ENCODE measurements at regions not wholly inside any gene's neighbourhood (a gene's known extent, or its start where the extent isn't known, plus 50 kb on each side); places are given as distances from the start of the nearest gene placed in this dataset.

DNA sequence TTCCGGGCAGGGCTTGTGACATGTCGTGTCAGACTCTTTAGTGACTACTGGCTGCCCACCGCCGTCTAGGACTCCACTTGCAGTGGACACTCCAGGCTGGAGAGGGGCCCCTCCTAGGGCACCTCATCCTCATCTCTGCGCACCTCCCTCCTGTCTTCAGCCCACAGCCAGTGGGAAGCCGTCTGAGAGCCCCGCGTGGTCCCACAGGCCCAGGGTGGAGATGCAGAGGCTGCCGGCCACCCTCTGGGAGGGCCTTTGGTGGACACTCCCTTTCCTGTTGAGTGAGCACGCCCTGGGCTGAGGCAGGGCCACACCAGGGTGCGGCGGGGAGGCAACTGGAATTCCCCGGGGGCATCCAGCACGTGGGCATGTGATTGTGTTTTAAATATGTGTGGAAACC, 80.5 kb downstream of the IRX2 start:
- ATAC-seq (no peak), FAIRE-seq (no peak), DNase-seq (no peak)
- TF ChIP-seq, protein P1, sequence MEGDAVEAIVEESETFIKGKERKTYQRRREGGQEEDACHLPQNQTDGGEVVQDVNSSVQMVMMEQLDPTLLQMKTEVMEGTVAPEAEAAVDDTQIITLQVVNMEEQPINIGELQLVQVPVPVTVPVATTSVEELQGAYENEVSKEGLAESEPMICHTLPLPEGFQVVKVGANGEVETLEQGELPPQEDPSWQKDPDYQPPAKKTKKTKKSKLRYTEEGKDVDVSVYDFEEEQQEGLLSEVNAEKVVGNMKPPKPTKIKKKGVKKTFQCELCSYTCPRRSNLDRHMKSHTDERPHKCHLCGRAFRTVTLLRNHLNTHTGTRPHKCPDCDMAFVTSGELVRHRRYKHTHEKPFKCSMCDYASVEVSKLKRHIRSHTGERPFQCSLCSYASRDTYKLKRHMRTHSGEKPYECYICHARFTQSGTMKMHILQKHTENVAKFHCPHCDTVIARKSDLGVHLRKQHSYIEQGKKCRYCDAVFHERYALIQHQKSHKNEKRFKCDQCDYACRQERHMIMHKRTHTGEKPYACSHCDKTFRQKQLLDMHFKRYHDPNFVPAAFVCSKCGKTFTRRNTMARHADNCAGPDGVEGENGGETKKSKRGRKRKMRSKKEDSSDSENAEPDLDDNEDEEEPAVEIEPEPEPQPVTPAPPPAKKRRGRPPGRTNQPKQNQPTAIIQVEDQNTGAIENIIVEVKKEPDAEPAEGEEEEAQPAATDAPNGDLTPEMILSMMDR (IDR thresholded peaks at IDR 0.05): no peak
- Histone ChIP-seq H3K27me3 (no peaks in the 10 kb centered on the region), H3K36me3 (no peaks in the 10 kb centered on the region), H3K4me3 (no peak overlapping the region), H3K27ac (no peak overlapping the region), H3K4me1 (no peaks in the 10 kb centered on the region), H3K9me3 (no peaks in the 10 kb centered on the region)
- WGBS, 2 donors: 61 to 68% methylated on average over 14 of the region's 14 CpGs
- intact Hi-C loops (cut with DNase I): no loop called here

GRCh38 chr5:2669913-2670312, 81.6 kb downstream of the IRX2 start:
- no peak for FAIRE-seq
- Histone ChIP-seq H3K27ac (no peak overlapping the region), H3K4me3 (no peak overlapping the region), H3K36me3 (no peaks in the 10 kb centered on the region), H3K4me1 (no peaks in the 10 kb centered on the region), H3K9me3 (no peaks in the 10 kb centered on the region), H3K27me3 (no peaks in the 10 kb centered on the region)
- TF ChIP-seq, protein P1 (IDR thresholded peaks at IDR 0.05): no peak
- ATAC-seq: no peak
- 64% methylated on average over 16 of the region's 16 CpGs for WGBS, 2 donors
- intact Hi-C loops (cut with DNase I): no loop called here
- no peak for DNase-seq

DNA sequence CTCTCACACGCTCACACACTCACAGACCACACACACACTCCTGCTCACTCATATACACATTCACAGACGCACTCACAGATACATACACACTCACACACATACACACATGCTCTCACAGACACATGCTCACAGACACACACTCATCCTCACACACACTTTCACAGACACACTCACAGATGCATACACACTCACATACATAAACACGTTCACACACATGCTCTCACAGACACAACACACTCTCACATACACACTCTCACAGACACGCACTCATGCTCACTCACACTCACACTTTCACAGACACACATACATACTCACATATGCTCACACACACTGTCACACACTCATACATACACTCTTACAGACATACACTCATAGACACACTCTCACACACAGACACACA, 82.2 kb downstream of the IRX2 start:
- ATAC-seq: no peak
- no peaks in the 10 kb centered on the region for H3K27me3 ChIP-seq
- no peak for FAIRE-seq
- no peaks in the 10 kb centered on the region for H3K9me3 ChIP-seq
- no peak overlapping the region for H3K27ac ChIP-seq
- H3K36me3 ChIP-seq: no peaks in the 10 kb centered on the region
- no peak for DNase-seq
- intact Hi-C loops (cut with DNase I): no loop called here
- TF ChIP-seq, protein P1 (IDR thresholded peaks at IDR 0.05): no peak
- H3K4me1 ChIP-seq: no peaks in the 10 kb centered on the region
- H3K4me3 ChIP-seq: no peak overlapping the region
- 64 to 87% methylated on average over 4 of the region's 4 CpGs for WGBS, 2 donors

DNA sequence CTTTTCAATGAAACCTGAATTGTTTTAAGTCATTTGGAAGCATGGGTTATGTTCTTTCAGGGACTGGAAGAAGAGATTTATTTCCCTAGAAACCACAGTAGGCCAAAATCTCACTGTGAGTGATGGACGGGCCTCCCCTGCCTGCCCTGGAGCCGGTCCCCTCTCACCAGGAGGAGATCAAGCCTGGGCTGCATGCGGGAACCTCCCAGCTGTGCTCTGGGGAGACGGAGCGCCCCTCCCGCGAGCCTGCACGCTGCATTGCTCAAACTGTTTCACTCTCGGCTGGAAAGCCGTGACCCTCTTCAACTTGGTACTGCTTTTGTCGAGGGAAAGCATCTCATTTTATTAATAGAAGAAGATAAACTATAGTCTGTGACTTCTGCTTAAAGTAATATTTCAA, 85.4 kb downstream of the IRX2 start:
- Histone ChIP-seq H3K27me3 (no peaks in the 10 kb centered on the region), H3K9me3 (no peaks in the 10 kb centered on the region), H3K4me1 (no peaks in the 10 kb centered on the region), H3K36me3 (no peaks in the 10 kb centered on the region), H3K4me3 (no peak overlapping the region), H3K27ac (no peak overlapping the region)
- intact Hi-C loops (cut with DNase I): no loop called here
- 10% methylated on average over 11 of the region's 11 CpGs for WGBS, 2 donors
- FAIRE-seq: no peak
- TF ChIP-seq, protein P1 (IDR thresholded peaks at IDR 0.05): no peak
- DNase-seq: no peak
- no peak for ATAC-seq

- no peaks in the 10 kb centered on the region for H3K9me3 ChIP-seq
- DNase-seq (no peak), FAIRE-seq (no peak), ATAC-seq (no peak)
- TF ChIP-seq, protein P1 (IDR thresholded peaks at IDR 0.05): no peak
- H3K27me3 ChIP-seq: no peaks in the 10 kb centered on the region
- H3K4me3 ChIP-seq: no peak overlapping the region
- H3K27ac ChIP-seq: no peak overlapping the region
- 37 to 40% methylated on average over 3 of the region's 3 CpGs for WGBS, 2 donors
- intact Hi-C loops (cut with DNase I): no loop called here
- no peaks in the 10 kb centered on the region for H3K4me1 ChIP-seq
- no peaks in the 10 kb centered on the region for H3K36me3 ChIP-seq
Observed at GRCh38 chr5:2663489-2663888, 88.0 kb downstream of the IRX2 start.
